ENCODE measurements at regions not wholly inside any gene's neighbourhood (a gene's known extent, or its start where the extent isn't known, plus 50 kb on each side); places are given as distances from the start of the nearest gene placed in this dataset.

DNA sequence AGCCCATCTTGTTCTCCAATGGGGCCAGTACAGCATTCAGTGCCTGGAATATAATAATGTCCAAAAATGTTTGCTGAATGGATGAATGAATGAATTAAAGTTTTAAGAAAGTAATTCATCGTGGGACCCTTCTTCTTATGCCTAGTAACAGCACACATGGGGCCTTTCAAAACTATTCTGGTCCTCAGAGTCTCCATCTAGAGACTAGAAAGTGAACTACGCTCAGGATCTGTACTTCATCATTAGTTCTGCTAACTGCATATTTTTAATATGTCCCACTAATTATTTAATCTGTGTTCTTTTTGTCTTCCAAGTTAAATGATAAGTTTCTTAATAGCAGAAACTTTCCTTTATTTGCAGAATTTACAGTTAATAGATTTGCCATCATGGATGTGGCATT lies 172.5 kb downstream of the SMAD2 start:
- DNase-seq (ENCODE audit: low spot score): no peak

DNA sequence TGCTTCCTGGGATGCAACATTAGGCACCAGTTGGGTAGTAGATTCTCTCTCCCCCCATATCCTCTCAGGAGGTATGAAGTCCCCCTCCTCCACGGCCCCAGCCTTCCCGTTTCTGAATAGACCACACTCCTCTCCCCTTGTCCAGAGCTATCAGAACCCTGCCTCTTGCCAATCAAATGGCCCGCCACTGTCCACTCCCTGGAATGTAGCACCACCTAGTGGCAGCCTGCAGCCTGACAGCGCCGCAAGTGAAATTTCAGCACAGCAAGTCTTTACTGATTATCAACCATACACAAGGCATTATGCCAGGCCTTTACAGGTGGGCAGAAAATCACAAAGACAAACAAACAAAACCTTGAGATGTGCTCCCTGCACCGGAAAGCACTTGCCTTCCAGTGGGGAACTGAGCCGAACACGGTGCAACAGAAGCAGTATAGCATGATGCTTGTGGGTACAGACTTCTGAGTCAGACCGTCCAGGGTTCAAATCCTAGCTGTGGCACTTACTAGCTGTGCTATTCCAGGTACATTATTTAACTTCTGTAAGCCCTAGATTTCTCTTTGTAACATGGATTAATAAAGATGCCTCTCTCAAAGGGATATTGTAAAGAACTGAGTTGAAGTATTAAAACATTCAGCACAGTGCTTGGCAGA lies 174.0 kb downstream of the SMAD2 start:
- DNase-seq (ENCODE audit: low spot score): peak; percentile 74

DNA sequence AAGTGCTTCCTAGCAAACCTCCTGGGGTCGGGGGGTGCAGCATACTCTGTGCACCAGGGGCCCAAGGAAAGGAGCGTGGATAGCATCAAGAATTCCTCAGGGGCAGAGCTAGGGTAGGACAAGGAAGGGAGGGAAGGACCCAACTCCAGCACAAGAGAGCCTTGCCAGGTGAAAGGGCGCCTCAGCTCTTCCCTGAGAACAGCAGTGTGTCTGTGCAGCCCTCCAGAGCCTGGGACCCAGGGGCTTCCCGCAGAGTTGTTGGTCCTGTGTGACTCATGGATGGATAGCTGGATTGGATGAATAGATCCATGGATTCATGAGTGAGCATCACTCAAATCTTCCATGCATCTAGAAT lies 175.4 kb downstream of the SMAD2 start:
- DNase-seq (ENCODE audit: low spot score): no peak

DNA sequence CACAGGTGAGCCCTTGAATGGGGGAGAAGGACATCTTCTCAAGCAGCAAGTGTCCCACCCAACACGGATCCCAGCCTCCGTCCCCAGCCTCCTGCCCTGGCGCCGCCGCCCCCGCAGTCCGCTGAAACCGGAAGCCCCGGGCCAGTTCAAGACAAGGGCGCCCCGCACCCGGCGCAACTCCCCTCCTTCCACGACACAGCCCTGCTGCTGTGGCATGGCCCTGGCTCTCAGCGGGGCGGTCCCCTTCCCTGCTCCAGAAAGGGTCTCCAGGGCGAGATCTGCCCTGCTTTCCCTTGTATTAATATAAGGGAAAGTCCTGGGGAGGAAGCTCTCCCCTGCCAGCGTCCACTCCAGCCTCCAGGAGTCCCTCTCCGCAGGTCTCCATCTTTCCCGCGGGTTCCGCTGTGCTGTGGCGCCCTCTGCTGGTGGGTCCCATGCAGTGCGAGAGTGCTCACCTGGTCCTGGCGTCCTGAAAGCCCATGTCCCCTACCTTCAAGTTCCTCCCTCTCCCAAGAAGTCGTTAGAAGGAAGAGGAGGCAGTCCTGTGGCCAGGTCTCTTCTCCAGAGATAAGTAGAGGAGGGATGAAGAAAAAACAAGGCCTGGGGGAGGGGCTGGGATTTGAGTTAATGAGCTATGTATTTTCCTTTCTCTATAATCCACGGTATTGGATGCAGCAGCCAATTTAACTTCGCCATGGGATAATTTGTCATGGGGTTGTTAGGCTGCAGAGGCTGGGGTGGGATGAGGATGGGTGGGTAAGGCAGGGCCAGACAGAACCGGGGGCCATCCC lies 176.0 kb downstream of the SMAD2 start:
- DNase-seq (ENCODE audit: low spot score): peak; percentile 44

DNA sequence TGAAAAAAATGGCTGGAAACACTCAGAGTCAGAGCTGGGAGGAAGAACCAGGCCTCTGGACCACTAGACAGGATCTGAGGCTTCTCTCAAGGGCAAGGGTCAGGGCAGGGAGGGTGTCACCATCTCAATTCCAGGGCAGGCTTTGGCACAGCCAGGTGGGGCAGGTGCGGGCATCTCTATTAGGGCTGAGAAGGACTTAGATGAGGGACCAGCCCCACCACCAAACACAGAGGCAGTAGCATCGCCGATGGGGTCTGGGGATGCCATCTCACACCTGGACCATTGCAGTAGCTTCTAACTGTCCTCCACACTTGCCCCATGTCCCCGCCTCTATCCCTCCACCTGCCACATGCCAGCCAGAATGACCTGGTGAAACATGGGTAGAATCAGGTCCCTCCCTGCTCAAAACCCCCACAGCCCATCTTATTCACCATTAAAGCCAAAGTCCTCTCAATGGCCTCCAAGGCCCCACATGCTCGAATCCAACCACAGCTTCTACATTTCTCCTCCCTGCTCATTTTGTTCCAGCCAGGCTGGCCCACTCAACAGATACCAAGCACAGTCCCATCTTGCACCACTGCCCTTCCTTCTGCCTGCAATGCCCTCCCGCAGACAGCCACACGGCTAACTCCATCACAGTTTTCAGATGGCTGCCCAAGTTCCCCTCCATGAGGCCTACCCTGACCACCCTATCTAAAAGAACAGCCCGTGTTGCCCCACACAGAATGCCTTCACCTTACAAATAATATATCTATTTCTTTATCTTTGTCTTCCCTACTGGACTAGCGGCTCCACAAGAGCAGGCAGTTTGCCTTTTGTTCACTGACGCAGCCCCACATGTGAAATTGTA lies 177.4 kb downstream of the SMAD2 start:
- no peak for DNase-seq (ENCODE audit: low spot score)

DNA sequence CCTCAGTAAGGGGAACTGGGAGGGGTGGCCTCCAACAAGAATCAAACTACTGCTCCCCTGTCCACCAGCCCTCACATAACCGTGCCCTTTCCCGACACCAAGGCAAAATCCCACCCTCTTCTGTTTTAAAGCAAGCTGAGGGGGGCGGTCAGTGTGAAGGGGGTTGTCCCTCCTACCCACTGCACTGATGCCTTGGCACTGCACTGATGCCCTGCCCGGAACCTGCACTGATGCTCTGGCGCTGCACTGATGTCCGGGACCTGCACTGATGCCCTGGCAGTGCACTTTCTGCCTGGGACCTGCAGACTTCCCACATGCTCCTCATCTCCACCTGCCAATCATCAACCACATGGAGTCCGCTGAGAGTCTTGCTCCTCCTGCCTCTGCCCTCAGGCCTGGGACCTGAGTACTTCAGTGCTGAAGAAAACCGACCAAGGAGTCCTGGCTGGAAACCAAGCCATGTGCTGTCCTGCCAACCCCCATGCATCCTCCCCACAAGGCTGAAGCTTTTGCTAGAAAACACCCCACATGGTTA lies 179.5 kb downstream of the SMAD2 start:
- DNase-seq (ENCODE audit: low spot score): no peak

DNA sequence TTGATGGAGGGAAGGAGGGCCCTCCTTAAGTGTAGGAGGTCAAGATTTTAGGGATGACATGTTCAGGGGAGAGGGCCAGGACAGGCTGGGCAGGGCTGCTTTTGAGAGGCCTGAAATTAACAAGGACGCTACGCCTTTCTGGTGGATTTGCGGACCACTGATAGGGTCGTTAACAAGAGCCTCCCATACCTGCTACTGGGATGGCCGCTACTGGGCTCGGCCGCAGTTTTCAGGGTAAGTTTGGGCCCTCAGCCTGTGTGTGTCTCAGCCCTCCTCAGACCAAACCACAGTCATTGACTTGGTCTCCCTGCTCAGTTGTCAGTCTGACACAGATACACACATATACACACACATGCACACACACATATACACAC lies 180.9 kb downstream of the SMAD2 start:
- no peak for DNase-seq (ENCODE audit: low spot score)

DNA sequence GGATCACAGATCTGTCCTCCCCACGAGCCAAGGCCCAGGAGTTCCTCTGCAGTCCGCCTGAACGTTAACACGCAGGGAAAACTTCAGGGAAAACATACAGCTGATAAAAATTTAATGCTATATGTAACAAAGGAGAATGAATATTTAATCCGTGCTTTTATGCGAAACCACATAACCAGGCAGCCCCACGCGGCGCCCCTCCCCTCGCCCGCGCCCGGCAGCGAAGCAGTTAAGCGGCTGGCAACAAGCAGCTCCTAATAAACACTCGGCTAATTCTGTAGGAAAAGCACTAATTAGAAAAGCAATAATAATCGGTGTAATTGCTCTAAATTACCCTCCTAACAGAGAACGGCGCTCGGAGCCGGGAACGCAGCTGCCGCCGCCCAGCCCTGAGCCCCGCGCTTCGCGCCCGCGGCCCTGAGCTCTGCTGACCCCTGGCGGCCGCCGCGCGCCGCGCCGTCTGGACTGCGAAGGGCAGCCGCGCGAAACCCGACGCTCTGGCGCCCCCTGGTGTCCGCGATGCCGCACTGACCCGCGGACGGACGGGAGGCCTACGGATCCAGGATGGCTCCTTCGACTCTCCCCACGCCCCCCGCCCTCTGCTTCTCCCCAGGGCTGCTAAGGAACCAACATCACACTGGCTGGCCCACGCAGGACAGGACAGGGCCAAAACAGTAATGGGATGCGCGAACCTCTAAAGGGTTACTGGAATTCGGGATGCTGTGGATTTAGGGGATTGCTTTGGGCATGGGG lies 181.4 kb downstream of the SMAD2 start:
- peak; percentile 95 for DNase-seq (ENCODE audit: low spot score)

DNA sequence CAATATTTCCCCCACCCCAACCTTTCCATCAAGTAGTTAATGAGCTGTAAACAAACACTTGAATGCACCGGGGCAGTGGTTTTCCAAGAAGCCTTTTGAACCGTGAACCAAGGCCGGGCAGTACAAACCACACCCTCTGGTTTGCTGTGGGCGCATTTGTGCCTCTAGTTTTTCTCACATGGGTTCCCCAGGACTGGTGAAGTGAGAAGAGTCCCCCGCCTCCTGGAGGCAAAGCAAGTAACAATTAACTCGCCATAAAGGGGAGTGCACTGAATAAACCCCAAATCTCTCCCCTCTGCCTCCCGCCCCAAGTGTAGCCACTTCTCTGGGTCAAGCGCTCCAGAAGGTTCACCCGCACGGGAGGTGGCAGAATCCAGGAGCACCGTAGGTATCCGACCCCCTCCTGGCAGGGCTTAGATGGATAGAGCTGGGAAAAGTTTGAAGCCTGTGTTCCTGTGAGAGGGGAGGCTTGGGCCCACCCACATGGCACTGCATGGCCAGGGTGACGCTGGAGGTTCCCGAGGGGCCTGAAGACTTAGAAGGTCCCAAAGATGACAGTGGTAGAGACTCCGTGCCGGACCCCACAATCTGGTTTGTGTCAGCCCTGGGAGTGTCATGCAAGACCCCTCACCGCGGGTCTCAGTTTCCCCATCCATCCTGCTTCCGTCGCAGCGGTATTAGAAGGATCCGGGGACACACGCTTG lies 182.2 kb downstream of the SMAD2 start:
- DNase-seq (ENCODE audit: low spot score): peak; percentile 4

DNA sequence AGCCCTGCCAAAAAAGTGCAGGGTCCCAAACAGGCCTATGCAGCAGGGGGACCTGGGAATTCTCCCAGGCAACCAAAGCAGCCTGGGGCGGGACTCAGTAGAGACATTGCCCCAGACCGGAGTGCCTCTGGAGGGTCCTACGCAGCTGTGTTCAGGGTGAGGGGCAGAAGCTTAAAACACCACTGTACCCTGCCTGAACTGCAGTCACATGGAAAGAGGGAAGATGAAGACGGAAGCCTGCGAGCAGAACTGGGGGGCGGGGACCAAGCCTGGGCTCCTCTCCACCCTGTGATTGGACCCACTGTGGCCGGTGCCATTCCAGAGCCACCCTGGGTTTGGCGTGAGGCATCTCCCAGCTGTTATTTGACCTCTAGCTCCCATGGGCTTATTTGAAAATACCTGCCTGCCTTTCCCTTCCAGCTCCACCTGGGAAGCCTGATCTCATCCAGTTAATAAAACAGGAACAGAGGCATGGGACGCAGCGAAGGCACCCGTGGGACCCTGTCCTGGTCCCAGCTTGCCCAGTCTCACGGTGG lies 183.1 kb downstream of the SMAD2 start:
- peak; percentile 6 for DNase-seq (ENCODE audit: low spot score)

DNA sequence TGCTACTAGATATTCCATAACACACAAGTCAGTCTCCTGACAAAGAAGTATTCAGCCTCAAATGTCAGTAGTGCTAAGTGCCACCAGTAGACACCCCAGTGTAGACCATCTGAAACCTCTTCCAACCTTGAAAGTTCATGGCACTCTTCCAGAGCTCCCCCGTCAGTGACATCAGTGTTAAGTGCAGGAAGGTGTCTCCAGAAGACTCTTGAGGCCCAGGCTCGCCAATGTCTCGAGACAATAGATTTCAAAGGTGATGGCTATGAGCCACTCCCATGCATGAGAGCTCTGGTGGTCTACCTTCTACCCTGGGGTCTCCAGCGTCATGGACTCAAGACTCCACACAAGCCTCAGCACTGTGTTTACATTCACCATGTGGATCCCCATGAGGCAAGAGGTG lies 183.8 kb downstream of the SMAD2 start:
- no peak for DNase-seq (ENCODE audit: low spot score)

DNA sequence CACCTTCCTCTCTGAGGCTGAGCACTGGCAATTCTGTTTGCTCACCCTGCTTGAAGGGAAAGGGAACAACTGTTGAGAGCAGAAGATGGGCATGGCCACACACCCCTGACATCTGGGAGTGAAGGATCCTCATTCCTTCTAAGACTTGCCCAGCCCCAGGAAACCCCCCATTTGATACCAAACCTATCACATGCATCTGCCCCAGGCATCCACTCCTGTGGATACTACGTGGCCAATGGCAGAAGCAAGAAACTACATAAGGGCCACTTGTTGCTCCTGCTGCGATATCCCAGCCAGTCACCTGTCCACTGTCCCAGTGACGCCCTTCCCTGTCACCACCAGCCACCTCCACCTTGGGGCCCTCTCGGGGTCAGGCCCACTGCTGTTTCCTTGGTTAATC lies 185.2 kb downstream of the SMAD2 start:
- DNase-seq (ENCODE audit: low spot score): peak; percentile 2

DNA sequence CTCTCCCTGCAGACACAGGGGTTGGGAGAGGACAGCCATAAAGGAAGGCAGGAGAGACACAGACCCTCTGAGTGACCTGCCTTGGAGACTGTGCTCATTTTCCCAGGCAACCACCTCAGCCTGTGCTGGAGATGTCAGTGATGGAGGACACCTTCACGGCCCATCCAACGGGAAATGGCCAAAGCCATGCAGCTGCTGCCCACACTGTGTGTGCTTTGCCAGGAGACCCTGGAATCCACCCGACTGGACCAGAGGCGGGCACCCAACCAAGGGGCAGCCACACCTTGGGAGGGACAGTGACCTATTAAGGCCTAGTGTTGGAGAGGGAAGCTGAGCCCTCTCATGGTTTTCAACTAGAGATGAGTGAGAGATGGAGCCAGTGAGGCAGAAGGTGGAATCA lies 192.5 kb downstream of the SMAD2 start:
- DNase-seq (ENCODE audit: low spot score): no peak

DNA sequence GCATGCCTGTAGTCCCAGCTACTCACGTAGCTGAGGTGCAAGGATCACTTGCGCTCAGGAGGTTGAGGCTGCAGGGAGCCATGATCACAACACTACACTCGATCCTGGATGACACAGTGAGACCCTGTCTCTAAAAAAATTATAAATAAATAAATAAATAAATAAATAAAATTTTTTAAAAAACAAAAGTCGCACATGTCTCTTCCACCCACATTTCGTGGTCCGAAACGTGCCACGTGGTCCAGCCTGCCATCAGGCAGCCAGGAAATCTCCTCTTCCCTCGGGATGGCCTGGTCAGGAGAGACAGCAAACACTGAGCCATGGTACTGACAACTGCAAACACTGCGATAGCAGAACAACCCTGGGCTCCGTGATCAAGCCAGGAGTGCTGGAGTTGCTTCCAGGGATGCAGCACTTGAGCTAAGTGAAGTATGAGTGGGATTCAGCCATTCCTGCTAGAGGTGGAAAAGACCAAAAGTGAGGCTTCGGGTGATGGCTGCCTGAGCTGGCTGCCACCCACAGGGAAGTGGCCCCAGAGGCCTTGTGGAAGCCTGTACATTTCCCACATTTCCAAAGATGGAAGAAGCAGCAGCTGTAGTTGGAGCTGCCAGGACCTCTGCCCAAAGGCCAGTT lies 193.1 kb downstream of the SMAD2 start:
- DNase-seq (ENCODE audit: low spot score): no peak

DNA sequence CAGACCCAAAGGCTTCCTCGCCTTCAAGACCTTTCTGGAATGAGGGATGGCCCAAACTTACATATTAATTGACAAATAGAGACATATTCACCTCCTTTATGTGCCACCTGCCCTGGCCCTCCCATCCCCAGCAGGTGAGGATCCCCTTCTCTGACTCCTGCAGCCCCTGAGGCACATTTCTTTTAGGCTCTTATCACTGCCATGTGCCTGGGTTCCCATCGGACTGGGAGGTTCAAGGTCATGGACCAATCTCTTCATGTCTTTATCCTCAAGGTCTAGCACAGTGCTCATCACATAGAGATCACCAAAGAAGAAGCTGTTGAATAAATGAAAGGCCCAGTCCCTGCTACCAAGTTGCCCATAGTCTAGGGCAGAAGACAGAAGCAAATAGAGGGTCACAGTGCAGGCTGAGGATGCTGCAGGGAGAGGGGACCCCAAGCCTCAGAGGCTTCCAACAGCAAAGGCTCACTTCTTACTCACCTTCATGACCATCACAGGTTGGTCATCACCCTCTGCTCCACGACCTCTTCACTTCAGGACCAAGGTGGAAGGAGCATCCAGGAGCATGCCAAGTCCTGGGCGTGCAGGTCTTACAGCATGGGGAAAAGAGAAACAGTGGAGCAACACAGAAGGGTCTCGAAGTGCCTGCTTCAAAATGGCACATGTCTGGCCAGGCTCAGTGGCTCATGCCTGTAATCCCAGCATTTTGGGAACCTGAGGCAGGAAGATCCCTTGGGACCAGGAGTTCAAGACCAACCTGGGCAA lies 193.9 kb downstream of the SMAD2 start:
- DNase-seq (ENCODE audit: low spot score): no peak

DNA sequence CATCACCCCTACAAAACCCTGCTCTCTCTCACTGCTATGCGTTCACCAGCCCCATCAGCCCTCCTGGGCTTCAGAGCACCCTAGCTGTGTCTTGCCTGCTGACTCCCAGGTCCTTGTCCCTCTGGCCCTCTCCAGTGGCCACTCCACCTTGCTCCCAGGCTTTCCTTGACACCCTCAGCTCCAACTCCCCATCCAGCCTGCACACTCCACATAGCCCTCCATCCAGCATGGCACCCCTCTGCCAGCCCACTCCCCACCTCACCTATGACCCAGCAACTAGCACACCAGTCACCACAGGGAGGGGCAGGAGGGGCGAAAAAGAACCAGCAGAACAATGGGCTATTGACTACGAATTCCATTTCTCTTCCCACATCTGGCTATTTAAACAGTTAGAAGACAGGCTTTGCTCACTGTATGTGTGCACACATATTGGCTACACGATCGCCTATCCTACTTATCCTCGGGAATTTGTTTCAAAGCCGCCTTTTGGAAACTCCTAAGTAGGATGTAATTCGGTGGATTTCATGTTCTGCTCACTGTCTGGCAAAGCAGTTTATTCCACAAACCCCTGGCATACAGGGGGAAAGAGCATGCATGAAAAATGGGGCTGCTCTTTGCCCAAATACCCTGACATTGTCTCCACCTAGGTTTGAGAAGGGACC lies 195.3 kb downstream of the SMAD2 start:
- no peak for DNase-seq (ENCODE audit: low spot score)

DNA sequence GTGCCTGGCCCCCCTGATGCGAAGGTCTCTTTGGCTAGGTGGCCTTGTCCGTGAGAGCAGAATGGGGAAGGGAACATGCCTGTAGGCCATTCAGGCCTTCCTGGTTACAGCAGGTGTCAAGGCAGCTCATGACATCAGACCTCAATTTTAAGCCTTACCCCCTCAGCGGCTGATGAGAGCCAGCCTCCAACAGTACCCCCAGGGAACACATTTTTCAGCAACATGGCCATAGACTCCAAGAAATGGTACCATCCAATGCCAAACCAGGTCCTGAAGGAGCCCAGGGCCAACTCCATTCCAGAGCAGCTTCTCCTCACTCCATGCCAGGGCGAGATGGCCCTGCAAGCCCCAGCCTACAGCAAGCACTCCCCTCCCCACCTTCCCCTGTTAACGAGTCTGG lies 199.2 kb downstream of the SMAD2 start:
- no peak for DNase-seq (ENCODE audit: low spot score)

DNA sequence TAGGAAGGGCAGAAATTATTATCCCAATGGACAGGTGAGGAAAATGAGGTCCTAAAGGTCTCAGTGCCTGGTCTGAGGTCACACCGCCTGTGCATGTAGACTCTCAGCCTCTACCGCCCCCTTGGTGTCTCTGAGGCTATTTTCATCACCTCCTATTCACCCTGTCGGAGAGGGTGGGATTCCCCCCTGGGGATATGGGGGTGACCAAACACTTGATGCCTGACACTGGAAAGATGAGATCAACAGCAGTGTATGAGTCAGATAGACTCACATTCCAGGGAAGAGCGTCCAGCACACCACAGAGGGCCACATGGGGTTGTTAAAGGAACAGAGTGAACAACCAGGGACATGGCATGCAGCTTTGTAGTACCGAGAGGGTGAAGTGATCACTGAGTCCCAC lies 199.7 kb downstream of the SMAD2 start:
- DNase-seq (ENCODE audit: low spot score): no peak

DNA sequence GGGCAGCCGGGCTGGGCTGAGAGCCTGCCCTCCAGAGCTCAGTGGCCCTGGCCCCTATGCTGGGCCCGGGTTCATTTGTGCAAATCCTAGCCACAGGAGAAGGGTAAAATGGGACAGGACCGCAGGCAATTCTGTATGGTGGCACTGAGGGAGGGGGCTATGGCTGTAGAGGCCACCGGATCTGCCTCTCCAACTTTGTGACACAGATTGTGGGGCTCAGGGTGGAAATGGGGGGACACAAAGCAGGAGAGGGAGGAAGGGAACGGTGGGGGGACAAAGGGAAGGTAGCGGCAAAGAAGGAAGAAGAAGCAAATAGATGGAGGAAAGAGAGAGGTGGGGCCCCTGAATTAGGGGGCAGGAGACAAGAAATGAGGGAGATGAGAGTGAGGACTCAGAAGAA lies 201.1 kb downstream of the SMAD2 start:
- no peak for DNase-seq (ENCODE audit: low spot score)
